ENCODE measurements at regions not wholly inside any gene's neighbourhood (a gene's known extent, or its start where the extent isn't known, plus 50 kb on each side); places are given as distances from the start of the nearest gene placed in this dataset.

DNA sequence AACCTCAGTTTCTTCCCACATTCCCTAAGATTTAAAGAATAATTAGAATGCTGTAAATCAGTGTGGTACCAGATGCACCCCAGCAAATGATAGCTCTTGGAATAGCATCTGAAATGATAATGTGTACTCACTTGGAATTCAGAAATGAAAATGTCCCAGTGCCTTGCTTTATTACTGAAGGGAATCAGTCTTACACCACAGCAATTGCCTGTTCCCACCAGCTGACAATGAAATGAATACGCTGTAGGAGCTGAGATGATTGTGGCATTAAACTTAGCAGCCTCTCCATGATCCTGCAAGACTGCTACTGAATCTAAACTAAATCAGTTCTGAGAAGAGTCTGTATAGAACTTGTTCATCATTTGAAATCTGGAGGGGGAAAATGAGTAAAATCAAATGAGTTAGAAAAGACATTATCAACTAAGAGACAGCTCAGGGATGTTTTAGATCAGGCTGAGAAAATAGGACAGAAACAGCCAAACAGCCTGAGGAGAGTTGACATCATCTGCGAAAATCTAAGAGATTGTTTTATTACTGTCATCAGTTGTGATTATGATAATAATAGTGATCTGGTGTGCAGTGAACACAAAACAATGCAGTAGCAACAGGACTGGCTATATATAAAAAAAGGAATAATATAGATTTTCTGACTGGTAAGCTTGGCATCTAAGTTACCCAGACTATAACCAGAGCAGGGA is 108.6 kb upstream of the SLC13A1 start:
- Histone ChIP-seq H3K36me3 (no peaks in the 10 kb centered on the region), H3K27me3 (no peaks in the 10 kb centered on the region), H3K9me3 (no peaks in the 10 kb centered on the region), H3K4me1 (no peaks in the 10 kb centered on the region), H3K4me3 (no peak overlapping the region), H3K27ac (no peak overlapping the region)
- WGBS, 2 donors = 91 to 100% methylated on average over 2 of the region's 2 CpGs
- DNase-seq = no peak
- TF ChIP-seq, protein P1, sequence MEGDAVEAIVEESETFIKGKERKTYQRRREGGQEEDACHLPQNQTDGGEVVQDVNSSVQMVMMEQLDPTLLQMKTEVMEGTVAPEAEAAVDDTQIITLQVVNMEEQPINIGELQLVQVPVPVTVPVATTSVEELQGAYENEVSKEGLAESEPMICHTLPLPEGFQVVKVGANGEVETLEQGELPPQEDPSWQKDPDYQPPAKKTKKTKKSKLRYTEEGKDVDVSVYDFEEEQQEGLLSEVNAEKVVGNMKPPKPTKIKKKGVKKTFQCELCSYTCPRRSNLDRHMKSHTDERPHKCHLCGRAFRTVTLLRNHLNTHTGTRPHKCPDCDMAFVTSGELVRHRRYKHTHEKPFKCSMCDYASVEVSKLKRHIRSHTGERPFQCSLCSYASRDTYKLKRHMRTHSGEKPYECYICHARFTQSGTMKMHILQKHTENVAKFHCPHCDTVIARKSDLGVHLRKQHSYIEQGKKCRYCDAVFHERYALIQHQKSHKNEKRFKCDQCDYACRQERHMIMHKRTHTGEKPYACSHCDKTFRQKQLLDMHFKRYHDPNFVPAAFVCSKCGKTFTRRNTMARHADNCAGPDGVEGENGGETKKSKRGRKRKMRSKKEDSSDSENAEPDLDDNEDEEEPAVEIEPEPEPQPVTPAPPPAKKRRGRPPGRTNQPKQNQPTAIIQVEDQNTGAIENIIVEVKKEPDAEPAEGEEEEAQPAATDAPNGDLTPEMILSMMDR (IDR thresholded peaks at IDR 0.05) = no peak
- TF ChIP-seq POLR2A (IDR thresholded peaks at IDR 0.05) (no peak), POLR2AphosphoS5 (IDR thresholded peaks at IDR 0.05) (no peak), EP300 (IDR thresholded peaks at IDR 0.05) (no peak)
- no peak for ATAC-seq (ENCODE audit: low FRiP score in 2 of 2)

GRCh38 chr7:123305840-123306375 is 106.1 kb upstream of the SLC13A1 start:
- WGBS, 2 donors = 48 to 53% methylated on average over 2 of the region's 2 CpGs
- TF ChIP-seq POLR2AphosphoS5 (IDR thresholded peaks at IDR 0.05) (no peak), POLR2A (IDR thresholded peaks at IDR 0.05) (no peak), EP300 (IDR thresholded peaks at IDR 0.05) (no peak)
- TF ChIP-seq, protein P1 (IDR thresholded peaks at IDR 0.05) = no peak
- Histone ChIP-seq H3K4me1 (no peaks in the 10 kb centered on the region), H3K9me3 (no peaks in the 10 kb centered on the region), H3K36me3 (no peaks in the 10 kb centered on the region), H3K27me3 (no peaks in the 10 kb centered on the region), H3K27ac (no peak overlapping the region), H3K4me3 (no peak overlapping the region)
- DNase-seq = no peak
- ATAC-seq (ENCODE audit: low FRiP score in 2 of 2) = no peak

DNA sequence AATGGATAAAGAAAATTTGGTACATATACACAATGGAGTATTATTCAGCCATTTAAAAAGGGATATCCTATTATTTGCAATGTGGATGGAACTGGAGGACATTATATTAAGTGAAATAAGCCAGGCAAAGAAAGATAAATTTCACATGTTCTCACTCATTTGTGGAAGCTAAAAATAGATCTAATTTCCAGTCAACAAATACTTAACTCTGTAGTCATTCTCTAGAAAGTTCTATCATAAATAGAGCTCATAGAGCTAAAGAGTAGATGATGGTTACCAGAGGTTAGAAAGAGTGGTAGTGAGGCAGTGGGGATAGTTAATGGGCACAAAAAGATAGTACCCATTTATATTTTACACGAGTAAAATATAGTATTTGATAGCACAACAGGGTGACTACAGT is 104.2 kb upstream of the SLC13A1 start:
- DNase-seq (no peak), ATAC-seq (ENCODE audit: low FRiP score in 2 of 2) (no peak)
- 86 to 94% methylated on average over 1 of the region's 1 CpG for whole genome bisulfite sequencing, 2 donors
- Histone ChIP-seq H3K4me1 (no peaks in the 10 kb centered on the region), H3K9me3 (no peaks in the 10 kb centered on the region), H3K27me3 (no peaks in the 10 kb centered on the region), H3K36me3 (no peaks in the 10 kb centered on the region), H3K4me3 (no peak overlapping the region), H3K27ac (no peak overlapping the region)
- TF ChIP-seq POLR2AphosphoS5 (IDR thresholded peaks at IDR 0.05) = no peak
- TF ChIP-seq EP300 (IDR thresholded peaks at IDR 0.05) = no peak
- TF ChIP-seq, protein P1 (IDR thresholded peaks at IDR 0.05) = no peak
- TF ChIP-seq POLR2A (IDR thresholded peaks at IDR 0.05) = no peak

DNA sequence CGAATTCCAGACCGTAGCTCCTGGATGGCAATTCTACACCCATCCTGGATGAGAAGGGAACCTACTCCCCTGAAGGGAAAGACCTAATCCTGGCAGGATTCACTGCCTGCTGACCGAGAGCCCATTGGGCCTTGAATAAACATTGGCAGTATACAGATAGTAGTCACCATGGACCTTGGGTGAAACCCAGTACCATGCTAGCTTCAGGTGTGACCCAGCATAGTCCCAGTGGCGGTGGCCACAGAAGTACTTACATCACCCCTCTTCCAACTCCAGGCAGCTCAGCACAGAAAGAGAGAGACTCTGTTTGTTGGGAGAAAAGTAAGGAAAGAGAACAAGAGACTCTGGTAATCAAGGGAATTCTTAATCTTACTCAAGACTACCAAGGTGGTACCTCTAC is 97.2 kb upstream of the SLC13A1 start:
- H3K4me3 ChIP-seq = no peak overlapping the region
- no peaks in the 10 kb centered on the region for H3K9me3 ChIP-seq
- 91 to 93% methylated on average over 4 of the region's 4 CpGs for WGBS, 2 donors
- DNase-seq (no peak), ATAC-seq (ENCODE audit: low FRiP score in 2 of 2) (peak in 1 of 2 donors; percentile 55)
- no peaks in the 10 kb centered on the region for H3K36me3 ChIP-seq
- no peaks in the 10 kb centered on the region for H3K27me3 ChIP-seq
- TF ChIP-seq EP300 (IDR thresholded peaks at IDR 0.05) (no peak), POLR2A (IDR thresholded peaks at IDR 0.05) (no peak), POLR2AphosphoS5 (IDR thresholded peaks at IDR 0.05) (no peak)
- TF ChIP-seq, protein P1 (IDR thresholded peaks at IDR 0.05) = no peak
- H3K27ac ChIP-seq = no peak overlapping the region
- H3K4me1 ChIP-seq = no peaks in the 10 kb centered on the region

DNA sequence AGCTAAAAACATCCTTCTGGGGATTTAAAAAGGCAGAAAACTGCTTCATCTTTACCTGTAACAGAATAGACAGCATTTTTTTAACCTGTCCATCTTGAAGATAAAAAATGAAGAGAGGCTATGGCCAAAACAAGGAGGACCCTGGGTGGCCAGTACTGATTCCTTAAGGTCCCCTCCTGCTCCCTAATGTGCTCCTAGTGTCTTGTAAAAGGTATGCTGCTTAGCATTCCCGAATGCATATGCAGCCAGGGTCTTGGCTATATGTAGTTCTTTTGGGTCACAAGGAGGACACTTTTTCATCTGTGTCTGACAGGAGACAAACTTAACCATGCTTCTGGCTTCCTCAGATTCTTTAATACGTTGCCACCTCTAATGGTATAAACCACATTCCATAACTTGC is 93.9 kb upstream of the SLC13A1 start:
- 67 to 75% methylated on average over 2 of the region's 2 CpGs for WGBS, 2 donors
- H3K27me3 ChIP-seq = no peaks in the 10 kb centered on the region
- H3K27ac ChIP-seq = no peak overlapping the region
- no peaks in the 10 kb centered on the region for H3K36me3 ChIP-seq
- TF ChIP-seq POLR2A (IDR thresholded peaks at IDR 0.05) = no peak
- TF ChIP-seq EP300 (IDR thresholded peaks at IDR 0.05) = no peak
- TF ChIP-seq POLR2AphosphoS5 (IDR thresholded peaks at IDR 0.05) = no peak
- TF ChIP-seq, protein P1 (IDR thresholded peaks at IDR 0.05) = no peak
- DNase-seq (no peak), ATAC-seq (ENCODE audit: low FRiP score in 2 of 2) (no peak)
- H3K4me1 ChIP-seq = no peaks in the 10 kb centered on the region
- H3K9me3 ChIP-seq = no peaks in the 10 kb centered on the region
- H3K4me3 ChIP-seq = no peak overlapping the region

All from upper lobe of left lung (tissue), 6 donors.